ENCODE measurements at regions not wholly inside any gene's neighbourhood (a gene's known extent, or its start where the extent isn't known, plus 50 kb on each side); places are given as distances from the start of the nearest gene placed in this dataset.
"Not testable (repeated sequence)": the region's sequence is repeated elsewhere in the genome, so short reads cannot be mapped to it uniquely, and the experiment has no call there.

- WGBS, 2 donors = 94 to 97% methylated on average over 2 of the region's 2 CpGs
- no peak overlapping the region for H3K4me3 ChIP-seq
- peaks cover 0 to 3% (median 0%) of the 10 kb centered on the region in 4 donors for H3K9me3 ChIP-seq
- DNase-seq (ENCODE audit: low spot score in 2 of 2) = no peak
- H3K4me1 ChIP-seq = no peaks in the 10 kb centered on the region
- TF ChIP-seq POLR2A (IDR thresholded peaks at IDR 0.05) = no peak
- TF ChIP-seq EP300 (IDR thresholded peaks at IDR 0.05) = no peak
- TF ChIP-seq CTCF (IDR thresholded peaks at IDR 0.05) = no peak
- no peaks in the 10 kb centered on the region for H3K36me3 ChIP-seq
- H3K27me3 ChIP-seq = no peaks in the 10 kb centered on the region
- no peak overlapping the region for H3K27ac ChIP-seq
Measured at GRCh38 chr6:146928503-146928902, 275.7 kb upstream of the STXBP5 start.

- no peaks in the 10 kb centered on the region for H3K36me3 ChIP-seq
- TF ChIP-seq EP300 (IDR thresholded peaks at IDR 0.05) (no peak), POLR2A (IDR thresholded peaks at IDR 0.05) (no peak), CTCF (IDR thresholded peaks at IDR 0.05) (no peak)
- no peaks in the 10 kb centered on the region for H3K4me1 ChIP-seq
- no peaks in the 10 kb centered on the region for H3K27me3 ChIP-seq
- no peaks in the 10 kb centered on the region for H3K9me3 ChIP-seq
- WGBS, 2 donors = 94 to 100% methylated on average over 1 of the region's 1 CpG
- H3K4me3 ChIP-seq = no peak overlapping the region
- no peak overlapping the region for H3K27ac ChIP-seq
- no peak for DNase-seq (ENCODE audit: low spot score in 2 of 2)
Measured at GRCh38 chr6:146931214-146931613, 273.0 kb upstream of the STXBP5 start.

GRCh38 chr6:146937316-146937715 is 266.9 kb upstream of the STXBP5 start:
- 95 to 97% methylated on average over 1 of the region's 1 CpG for WGBS, 2 donors
- no peaks in the 10 kb centered on the region for H3K27me3 ChIP-seq
- DNase-seq (ENCODE audit: low spot score in 2 of 2) = no peak
- TF ChIP-seq CTCF (IDR thresholded peaks at IDR 0.05) (no peak), EP300 (IDR thresholded peaks at IDR 0.05) (no peak), POLR2A (IDR thresholded peaks at IDR 0.05) (no peak)
- no peaks in the 10 kb centered on the region for H3K4me1 ChIP-seq
- H3K9me3 ChIP-seq = no peaks in the 10 kb centered on the region
- no peak overlapping the region for H3K4me3 ChIP-seq
- no peaks in the 10 kb centered on the region for H3K36me3 ChIP-seq
- no peak overlapping the region for H3K27ac ChIP-seq

- no peaks in the 10 kb centered on the region for H3K36me3 ChIP-seq
- TF ChIP-seq CTCF (IDR thresholded peaks at IDR 0.05) = no peak
- no peak overlapping the region for H3K27ac ChIP-seq
- 39 to 55% methylated on average over 1 of the region's 1 CpG for WGBS, 2 donors
- DNase-seq (ENCODE audit: low spot score in 2 of 2) = no peak
- H3K27me3 ChIP-seq = no peaks in the 10 kb centered on the region
- peaks cover 0 to 6% (median 0%) of the 10 kb centered on the region in 4 donors for H3K9me3 ChIP-seq
- H3K4me1 ChIP-seq = no peaks in the 10 kb centered on the region
- H3K4me3 ChIP-seq = no peak overlapping the region
Measured at GRCh38 chr6:146938266-146938665, 266.0 kb upstream of the STXBP5 start.

- DNase-seq (ENCODE audit: low spot score in 2 of 2); H3K27me3 ChIP-seq; H3K4me3 ChIP-seq; H3K27ac ChIP-seq; H3K36me3 ChIP-seq; H3K4me1 ChIP-seq; H3K9me3 ChIP-seq: not testable (repeated sequence)
- 81% methylated on average over 6 of the region's 6 CpGs for WGBS, 2 donors
Measured at GRCh38 chr6:146939456-146939855, 264.8 kb upstream of the STXBP5 start.

- H3K36me3 ChIP-seq = no peaks in the 10 kb centered on the region
- H3K9me3 ChIP-seq = peaks cover 0 to 6% (median 0%) of the 10 kb centered on the region in 4 donors
- 89 to 92% methylated on average over 4 of the region's 4 CpGs for WGBS, 2 donors
- no peaks in the 10 kb centered on the region for H3K4me1 ChIP-seq
- no peak overlapping the region for H3K4me3 ChIP-seq
- H3K27me3 ChIP-seq = no peaks in the 10 kb centered on the region
- TF ChIP-seq CTCF (IDR thresholded peaks at IDR 0.05) = no peak
- TF ChIP-seq EP300 (IDR thresholded peaks at IDR 0.05) = no peak
- TF ChIP-seq POLR2A (IDR thresholded peaks at IDR 0.05) = no peak
- no peak for DNase-seq (ENCODE audit: low spot score in 2 of 2)
- H3K27ac ChIP-seq = no peak overlapping the region
Measured at GRCh38 chr6:146943664-146944063, 260.6 kb upstream of the STXBP5 start.
